Heart right ventricle (tissue), 16 donors: ENCODE measurements at regions not wholly inside any gene's neighbourhood (a gene's known extent, or its start where the extent isn't known, plus 50 kb on each side); places are given as distances from the start of the nearest gene placed in this dataset.

Experiments
- ATAC-seq, 8 donors: fragments of 200-7000 bp; cut with Tn5 transposase; one replicate each; pipeline ENCODE4 v1.9.1; 2020; ENCODE audit warnings: mild to moderate bottlenecking in 8 of 8, moderate library complexity in 8 of 8, moderate number of reproducible peaks in 1 of 8
- DNase-seq, 2 donors: peaks; one replicate each; pipeline ENCODE4 v3.0.0-alpha.2; 2020
- H3K27ac ChIP-seq, 10 donors: fragments of 200-600 bp; sonication (generic) in 2 of 10; one replicate each; pipeline versions ENCODE4 v1.5.0 to v1.8.0; 2020 to 2022; ENCODE audit warnings: mild to moderate bottlenecking in 3 of 10
- H3K27me3 ChIP-seq, 7 donors: fragments of 200-600 bp; one replicate each; pipeline ENCODE4 v1.8.0; 2021 to 2022; ENCODE audit warnings: mild to moderate bottlenecking in 2 of 7
- H3K36me3 ChIP-seq, 9 donors: fragments of 200-600 bp; sonication (generic) in 1 of 9; one replicate each; pipeline versions ENCODE4 v1.5.0 to v1.8.0; 2020 to 2022; ENCODE audit warnings: mild to moderate bottlenecking in 2 of 9
- H3K4me1 ChIP-seq, 9 donors: fragments of 200-600 bp; sonication (generic) in 1 of 9; one replicate each; pipeline versions ENCODE4 v1.5.0 to v1.8.0; 2020 to 2022; ENCODE audit warnings: mild to moderate bottlenecking in 4 of 9
- H3K4me3 ChIP-seq, 10 donors: fragments of 200-600 bp; sonication (generic) in 2 of 10; one replicate each; pipeline versions ENCODE4 v1.5.0 to v1.8.0; 2020 to 2022; ENCODE audit warnings: mild to moderate bottlenecking in 7 of 10, moderate library complexity in 2 of 10
- H3K9me3 ChIP-seq, 11 donors: fragments of 200-600 bp in 10 of 11; sonication (generic) in 2 of 11; one replicate each; pipeline versions ENCODE4 v1.5.0 to v1.8.0; 2013 to 2022; ENCODE audit warnings: mild to moderate bottlenecking in 2 of 11, control low read depth in 1 of 11, moderate library complexity in 1 of 11
- WGBS, 2 donors: extraction: QIAGEN DNeasy Blood & Tissue Kit; methylation state at CpG; one replicate each; pipeline ENCODE4 v1.1.7; 2013; ENCODE audit warnings: inconsistent platforms in 1 of 2; 5-methylcytosine and 5-hydroxymethylcytosine counted together
- intact Hi-C, 10 donors: fragments of 100-400 bp; cut with DNase I; formaldehyde crosslinking; loops; one replicate each; pipeline versions ENCODE4 v1.11.1 to v1.14.2; 2022
- TF ChIP-seq, protein P1 (sequence below), 9 donors: fragments of 200-600 bp; sonication (generic) in 2 of 9; IDR thresholded peaks; one replicate each; pipeline versions ENCODE4 v1.5.0 to v1.8.0; 2021 to 2022; ENCODE audit warnings: antibody characterized with exemption in 9 of 9, mild to moderate bottlenecking in 5 of 9, moderate library complexity in 1 of 9
- donor health status: Arrhythmogenic right ventricular cardiomyopathy.
- donor health status: ischemic (EF 13 %, LVEDD 7.1; RV severe dilation, severe dysfunction).
- donor health status: healthy with polysubstance abuse.
- donor health status: DM: no; HTN: yes; CAD: no.
- donor health status: DM: no; HTN: no; CAD: no.
- donor health status: ischemic (EF 25% LVEDD 6.9; RV normal size, moderate dysfunction).
- donor health status: ischemic (EF 25% LVEDD 5.7; RV mildly dilated, moderate dysfunction).
- donor health status: healthy.
- donor health status: DM: yes; HTN: yes; CAD: no.
- donor health status: Ischemic cardiomyopathy.
- donor health status: ischemic (EF 35%, LVEDD 5.7; RV mildly dilated, moderate dysfunction).
- donor health status: nonischemic (EF 11% LVEDD 7.7; RV severe dilation, severe dysfunction).
- donor health status: DM: yes; HTN: yes; CAD: no.
- donor health status: PGD.
- donor health status: ischemic (EF 29% LVEDD 5.4; RV normal size, mild dysfunction).
- donor health status: nonischemic (EF 23%, LVEDD 6.1; RV moderate dilation, normal function).

DNA sequence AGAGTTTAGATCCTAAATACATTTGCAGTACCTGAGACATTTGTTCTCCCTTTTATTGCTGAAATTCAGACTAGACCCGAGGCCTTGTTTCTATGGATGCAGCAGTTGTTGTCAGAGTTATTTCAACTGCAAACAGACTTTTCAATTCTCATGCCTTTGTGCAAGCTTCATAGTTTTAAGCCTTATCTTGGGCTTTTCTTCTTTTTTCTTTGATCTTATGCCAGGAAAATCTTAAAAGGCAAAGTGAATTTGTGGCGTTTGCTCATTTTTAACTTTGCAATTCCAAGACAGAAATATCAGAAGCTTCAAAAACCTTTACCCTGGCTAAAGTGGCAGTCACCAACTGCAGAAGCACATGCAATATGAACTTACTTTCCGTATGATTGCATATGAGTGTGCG, 576.7 kb downstream of the DIPK2A start:
- Histone ChIP-seq H3K4me3 (no peak overlapping the region), H3K27ac (no peak overlapping the region), H3K27me3 (no peaks in the 10 kb centered on the region), H3K4me1 (no peaks in the 10 kb centered on the region), H3K36me3 (no peaks in the 10 kb centered on the region), H3K9me3 (no peaks in the 10 kb centered on the region)
- WGBS, 2 donors: 75 to 81% methylated on average over 4 of the region's 4 CpGs
- DNase-seq: no peak
- TF ChIP-seq, protein P1, sequence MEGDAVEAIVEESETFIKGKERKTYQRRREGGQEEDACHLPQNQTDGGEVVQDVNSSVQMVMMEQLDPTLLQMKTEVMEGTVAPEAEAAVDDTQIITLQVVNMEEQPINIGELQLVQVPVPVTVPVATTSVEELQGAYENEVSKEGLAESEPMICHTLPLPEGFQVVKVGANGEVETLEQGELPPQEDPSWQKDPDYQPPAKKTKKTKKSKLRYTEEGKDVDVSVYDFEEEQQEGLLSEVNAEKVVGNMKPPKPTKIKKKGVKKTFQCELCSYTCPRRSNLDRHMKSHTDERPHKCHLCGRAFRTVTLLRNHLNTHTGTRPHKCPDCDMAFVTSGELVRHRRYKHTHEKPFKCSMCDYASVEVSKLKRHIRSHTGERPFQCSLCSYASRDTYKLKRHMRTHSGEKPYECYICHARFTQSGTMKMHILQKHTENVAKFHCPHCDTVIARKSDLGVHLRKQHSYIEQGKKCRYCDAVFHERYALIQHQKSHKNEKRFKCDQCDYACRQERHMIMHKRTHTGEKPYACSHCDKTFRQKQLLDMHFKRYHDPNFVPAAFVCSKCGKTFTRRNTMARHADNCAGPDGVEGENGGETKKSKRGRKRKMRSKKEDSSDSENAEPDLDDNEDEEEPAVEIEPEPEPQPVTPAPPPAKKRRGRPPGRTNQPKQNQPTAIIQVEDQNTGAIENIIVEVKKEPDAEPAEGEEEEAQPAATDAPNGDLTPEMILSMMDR (IDR thresholded peaks at IDR 0.05): no peak
- ATAC-seq: no peak
- intact Hi-C loops: no loop called here

DNA sequence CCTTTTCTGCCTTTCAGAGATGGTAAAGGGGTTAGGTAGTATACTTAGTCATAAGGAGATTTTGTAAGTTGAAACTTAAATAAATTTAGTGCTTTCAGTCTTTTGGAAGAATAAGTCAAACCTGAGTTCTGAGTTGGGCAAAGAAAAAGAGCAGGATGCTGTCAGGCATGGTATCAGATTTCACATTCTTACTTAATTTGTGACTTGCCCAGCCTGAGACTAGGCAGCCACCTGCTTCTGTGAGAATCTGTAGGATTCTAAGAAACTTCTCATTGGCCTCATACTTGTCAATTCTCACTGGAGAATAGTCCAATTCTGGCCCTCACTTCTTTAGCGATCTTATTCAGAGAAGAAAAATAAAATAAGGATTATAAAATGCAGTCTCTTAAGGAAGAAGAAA, 577.5 kb downstream of the DIPK2A start:
- 59 to 65% methylated on average over 1 of the region's 1 CpG for WGBS, 2 donors
- H3K27me3 ChIP-seq: no peaks in the 10 kb centered on the region
- H3K27ac ChIP-seq: no peak overlapping the region
- no peaks in the 10 kb centered on the region for H3K4me1 ChIP-seq
- H3K9me3 ChIP-seq: no peaks in the 10 kb centered on the region
- ATAC-seq: no peak
- TF ChIP-seq, protein P1 (IDR thresholded peaks at IDR 0.05): no peak
- no peak for DNase-seq
- no peak overlapping the region for H3K4me3 ChIP-seq
- intact Hi-C loops: no loop called here
- H3K36me3 ChIP-seq: no peaks in the 10 kb centered on the region

DNA sequence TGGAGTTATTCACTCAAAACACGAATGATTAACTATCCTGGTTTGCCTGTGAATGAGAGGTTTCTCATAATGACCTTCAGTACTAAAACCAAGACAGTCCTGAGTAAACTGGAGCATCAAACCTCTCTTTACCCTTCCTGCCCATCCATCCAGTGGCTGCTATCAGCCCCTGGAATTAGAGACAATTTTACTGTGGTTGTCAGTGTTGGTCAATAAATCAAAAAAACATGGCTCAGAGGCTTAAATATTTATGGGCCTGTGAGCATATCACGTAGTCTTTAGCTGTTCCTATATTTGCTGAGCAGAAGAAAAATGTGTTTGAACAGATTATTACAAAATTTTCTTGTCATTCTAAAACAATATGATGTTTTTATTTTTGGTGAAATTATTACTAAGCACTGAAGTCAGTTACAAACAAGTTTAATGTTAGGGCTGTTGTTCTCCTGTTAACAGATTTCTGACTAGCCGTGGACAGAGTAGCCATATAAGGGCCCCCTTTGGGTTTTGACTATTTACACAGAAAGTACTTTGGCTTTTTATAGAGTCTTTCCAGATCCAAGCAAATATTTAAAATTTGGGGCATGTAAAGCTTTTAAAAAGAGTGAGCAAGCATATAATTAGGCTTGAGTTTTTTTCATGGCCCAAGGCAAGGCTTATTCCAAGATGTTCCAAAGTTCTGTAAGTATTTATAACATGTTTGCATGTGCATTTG, 580.9 kb downstream of the DIPK2A start:
- H3K4me1 ChIP-seq: no peaks in the 10 kb centered on the region
- no peaks in the 10 kb centered on the region for H3K9me3 ChIP-seq
- no peaks in the 10 kb centered on the region for H3K36me3 ChIP-seq
- H3K27me3 ChIP-seq: no peaks in the 10 kb centered on the region
- WGBS, 2 donors: 68 to 93% methylated on average over 3 of the region's 3 CpGs
- H3K27ac ChIP-seq: no peak overlapping the region
- DNase-seq (no peak), ATAC-seq (no peak)
- TF ChIP-seq, protein P1 (IDR thresholded peaks at IDR 0.05): no peak
- intact Hi-C loops: no loop called here
- H3K4me3 ChIP-seq: no peak overlapping the region

DNA sequence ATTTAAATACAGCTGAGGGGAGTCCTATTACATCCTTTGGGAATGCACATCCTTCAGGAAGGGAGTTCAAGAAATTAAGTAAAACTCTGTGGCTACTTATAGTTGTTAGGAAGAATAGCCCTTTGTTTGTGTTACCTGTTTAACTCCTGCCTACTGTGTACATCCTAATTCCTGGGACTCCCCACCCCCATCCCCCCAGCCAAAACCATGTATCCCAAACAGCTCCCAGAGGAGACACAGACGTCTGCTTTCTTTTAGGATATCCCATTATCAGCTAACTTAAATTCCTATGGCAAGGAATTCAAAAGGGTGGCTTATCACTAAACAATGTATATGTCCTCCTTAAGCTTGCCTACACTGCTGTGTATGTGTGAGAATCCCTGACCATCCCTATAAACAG, 581.7 kb downstream of the DIPK2A start:
- H3K27me3 ChIP-seq: no peaks in the 10 kb centered on the region
- TF ChIP-seq, protein P1 (IDR thresholded peaks at IDR 0.05): no peak
- no peaks in the 10 kb centered on the region for H3K9me3 ChIP-seq
- 22 to 44% methylated on average over 1 of the region's 1 CpG for WGBS, 2 donors
- H3K36me3 ChIP-seq: no peaks in the 10 kb centered on the region
- DNase-seq (no peak), ATAC-seq (no peak)
- H3K4me1 ChIP-seq: no peaks in the 10 kb centered on the region
- no peak overlapping the region for H3K27ac ChIP-seq
- H3K4me3 ChIP-seq: no peak overlapping the region
- intact Hi-C loops: no loop called here
